Endothelial cell of umbilical vein (primary cell): ENCODE measurements at regions not wholly inside any gene's neighbourhood (a gene's known extent, or its start where the extent isn't known, plus 50 kb on each side); places are given as distances from the start of the nearest gene placed in this dataset.

Experiments used
- BruUV-seq: library from RNA; stranded (reverse); fragments of 400-500 nt; replicated peaks from 2 replicates; lab custom pipeline; 2021; lab: Mats Ljungman, UMichigan
- CTCF ChIA-PET: fragments of 300-600, 350-600 bp; sonication (Branson Sonifier 250); formaldehyde crosslinking; loops from one replicate; lab custom pipeline; 2021; ENCODE audit warnings: antibody characterized with exemption, inconsistent platforms; lab: Charles Lee
- POLR2A ChIA-PET: fragments of 300-600, 350-600 bp; sonication (Branson Sonifier 250); formaldehyde crosslinking; loops from one replicate; lab custom pipeline; 2021; ENCODE audit warnings: antibody characterized with exemption, inconsistent platforms; lab: Charles Lee
- DNase-seq: peaks from one replicate; pipeline ENCODE4 v3.0.0-alpha.2; 2011; ENCODE audit warnings: low read depth, low spot score
- FAIRE-seq: peaks from 2 replicates; lab custom pipeline; 2011; peaks lifted over from hg19 to GRCh38; lab: Jason Lieb, UNC
- H2AFZ ChIP-seq: 2 replicates; pipeline ENCODE4 v1.6.0; 2012; ENCODE audit warnings: low read depth, low read length, control low read depth, inconsistent platforms
- H3K27ac ChIP-seq: 2 replicates; pipeline ENCODE4 v1.5.1; 2011; ENCODE audit warnings: low read depth, mild to moderate bottlenecking, control low read depth, low read length, moderate library complexity; ENCODE audit not compliant: insufficient read depth
- H3K27me3 ChIP-seq, 2 experiments: 2 replicates each; pipeline versions ENCODE4 v1.6.0 to v1.6.1; 2011; ENCODE audit warnings: low read length in 2 of 2, mixed read lengths in 1 of 2; ENCODE audit not compliant: control insufficient read depth in 2 of 2, insufficient read depth in 2 of 2
- H3K36me3 ChIP-seq, 2 experiments: 2 replicates in 1 of 2; 3 replicates in 1 of 2; pipeline ENCODE4 v1.5.1; 2011; ENCODE audit warnings: low read length in 2 of 2, mild to moderate bottlenecking in 1 of 2, moderate library complexity in 1 of 2; ENCODE audit not compliant: control insufficient read depth in 2 of 2, insufficient read depth in 2 of 2; ENCODE audit errors: extremely low read depth in 1 of 2
- H3K4me1 ChIP-seq: 3 replicates; pipeline ENCODE4 v1.5.1; 2011; ENCODE audit warnings: mild to moderate bottlenecking, low read length; ENCODE audit not compliant: control insufficient read depth, insufficient read depth; ENCODE audit errors: extremely low read depth
- H3K4me2 ChIP-seq: 2 replicates; pipeline ENCODE4 v1.6.1; 2011; ENCODE audit warnings: low read length, control low read depth, mixed read lengths; ENCODE audit not compliant: insufficient read depth
- H3K4me3 ChIP-seq, 3 experiments: fragments of 200-600 bp in 1 of 3; sonication (generic), shearing (Covaris generic) in 1 of 3; replicated peaks in 1 of 3; 2 replicates each; pipeline ENCODE4 v1.5.1; 2011 to 2016; ENCODE audit warnings: control low read depth in 3 of 3, low read length in 3 of 3, mild to moderate bottlenecking in 2 of 3, inconsistent platforms in 1 of 3, low read depth in 1 of 3, moderate library complexity in 1 of 3; ENCODE audit not compliant: insufficient read depth in 1 of 3
- H3K79me2 ChIP-seq: 2 replicates; pipeline ENCODE4 v1.6.0; 2012; ENCODE audit warnings: low read length, inconsistent platforms; ENCODE audit not compliant: control insufficient read depth, insufficient read depth
- H3K9ac ChIP-seq: replicated peaks from 2 replicates; pipeline ENCODE3; 2011; ENCODE audit warnings: low read length, control low read depth; ENCODE audit not compliant: insufficient read depth; ENCODE audit errors: extremely low read depth
- H3K9me1 ChIP-seq: replicated peaks from 3 replicates; pipeline ENCODE4 v1.6.0; 2011; ENCODE audit warnings: mild to moderate bottlenecking, low read length; ENCODE audit not compliant: control insufficient read depth, insufficient read depth; ENCODE audit errors: extremely low read depth
- H3K9me3 ChIP-seq: replicated peaks from 2 replicates; pipeline ENCODE4 v1.5.1; 2012; ENCODE audit warnings: low read length, inconsistent platforms; ENCODE audit not compliant: control insufficient read depth, insufficient read depth
- H4K20me1 ChIP-seq: replicated peaks from 2 replicates; pipeline ENCODE3; 2011; ENCODE audit warnings: mild to moderate bottlenecking, low read length; ENCODE audit not compliant: control insufficient read depth, insufficient read depth; ENCODE audit errors: extremely low read depth
- CTCF ChIP-seq, 2 donors: IDR thresholded peaks; 1 replicate in 1 of 2; 2 replicates in 1 of 2; pipeline ENCODE4 v1.5.1; 2011; ENCODE audit warnings: low read length in 2 of 2, mild to moderate bottlenecking in 2 of 2, moderate library complexity in 2 of 2, control low read depth in 1 of 2, inconsistent platforms in 1 of 2, low read depth in 1 of 2; ENCODE audit not compliant: insufficient read depth in 1 of 2; ENCODE audit errors: extremely low read depth in 1 of 2
- EZH2 ChIP-seq: IDR thresholded peaks from 2 replicates; pipeline ENCODE4 v1.6.1; 2012; ENCODE audit warnings: borderline replicate concordance, low read depth, mild to moderate bottlenecking, moderate library complexity, low read length, inconsistent platforms; ENCODE audit not compliant: severe bottlenecking
- FOS ChIP-seq: IDR thresholded peaks from 2 replicates; pipeline ENCODE4 v1.6.1; 2011; ENCODE audit warnings: mild to moderate bottlenecking, low read length, moderate library complexity, borderline replicate concordance; ENCODE audit not compliant: insufficient read depth
- GATA2 ChIP-seq: IDR thresholded peaks from 2 replicates; pipeline ENCODE4 v1.7.0; 2011; ENCODE audit warnings: low read depth, mild to moderate bottlenecking, moderate library complexity, mixed read lengths, low read length; ENCODE audit not compliant: insufficient read length, insufficient read depth
- JUN ChIP-seq: IDR thresholded peaks from 2 replicates; pipeline ENCODE4 v1.6.1; 2011; ENCODE audit warnings: borderline replicate concordance, low read depth; ENCODE audit not compliant: insufficient read length, insufficient read depth
- MAX ChIP-seq: IDR thresholded peaks from 2 replicates; pipeline ENCODE4 v1.6.1; 2011; ENCODE audit not compliant: insufficient read depth, insufficient read length
- MYC ChIP-seq: IDR thresholded peaks from one replicate; pipeline ENCODE4 v1.6.1; 2011; ENCODE audit warnings: mild to moderate bottlenecking, low read depth, low read length
- POLR2A ChIP-seq: IDR thresholded peaks from 2 replicates; pipeline ENCODE4 v1.6.1; 2012; ENCODE audit warnings: low read depth, mild to moderate bottlenecking, control low read depth, low read length
- POLR2AphosphoS5 ChIP-seq: IDR thresholded peaks from 2 replicates; pipeline ENCODE4 v1.6.1; 2012; ENCODE audit warnings: low read depth, mild to moderate bottlenecking, control low read depth, low read length, moderate library complexity; ENCODE audit not compliant: insufficient read depth
- dilution Hi-C: fragments of 300-500 bp; cut with MboI; formaldehyde crosslinking; loops from one replicate; pipeline ENCODE4 v1.15.0; 2019; ENCODE audit warnings: low sequenced_read_pairs; ENCODE audit not compliant: extremely low pct_ligation_motif_present
- intact Hi-C: fragments of 100-400 bp; cut with micrococcal nuclease; formaldehyde crosslinking; loops from one replicate; pipeline ENCODE4 v1.10.0; 2022

- intact Hi-C loops (no loop called here), dilution Hi-C loops (no loop called here)
- ChIA-PET CTCF (no interaction called here), POLR2A (no interaction called here)
- Histone ChIP-seq H3K36me3 (no peaks in the 10 kb centered on the region), H3K9ac (no peak overlapping the region), H2AFZ (no peak overlapping the region), H3K4me1 (no peaks in the 10 kb centered on the region), H4K20me1 (no peaks in the 10 kb centered on the region), H3K4me2 (no peak overlapping the region), H3K9me3 (peaks cover 5% of the 10 kb centered on the region), H3K9me1 (no peaks in the 10 kb centered on the region), H3K27ac (no peak overlapping the region), H3K27me3 (no peaks in the 10 kb centered on the region), H3K4me3 (no peak overlapping the region), H3K79me2 (no peaks in the 10 kb centered on the region)
- TF ChIP-seq MYC (no peak), GATA2 (no peak), POLR2AphosphoS5 (no peak), EZH2 (no peak), POLR2A (no peak), MAX (no peak), JUN (no peak), CTCF (IDR thresholded peaks at IDR 0.05; ENCODE audit: extremely low read depth in 1 of 2, insufficient read depth in 1 of 2, low read depth in 1 of 2, low read length in 2 of 2) (no peak), FOS (no peak)
- FAIRE-seq (no peak), DNase-seq (no peak)
- no TSS peak for BruUV-seq
Observed at GRCh38 chr15:93428807-93429351, 339.9 kb upstream of the RGMA start.
